HUDEP-2 (cell line): ENCODE measurements at regions not wholly inside any gene's neighbourhood (a gene's known extent, or its start where the extent isn't known, plus 50 kb on each side); places are given as distances from the start of the nearest gene placed in this dataset.
"Not testable (repeated sequence)": the region's sequence is repeated elsewhere in the genome, so short reads cannot be mapped to it uniquely, and the experiment has no call there.

ENCODE experiments used
- DNase-seq, 76 experiments: peaks; one replicate each; lab custom pipeline; 2025; ENCODE audit not compliant: unreplicated experiment in 76 of 76; lab: John Stamatoyannopoulos, UW

DNA sequence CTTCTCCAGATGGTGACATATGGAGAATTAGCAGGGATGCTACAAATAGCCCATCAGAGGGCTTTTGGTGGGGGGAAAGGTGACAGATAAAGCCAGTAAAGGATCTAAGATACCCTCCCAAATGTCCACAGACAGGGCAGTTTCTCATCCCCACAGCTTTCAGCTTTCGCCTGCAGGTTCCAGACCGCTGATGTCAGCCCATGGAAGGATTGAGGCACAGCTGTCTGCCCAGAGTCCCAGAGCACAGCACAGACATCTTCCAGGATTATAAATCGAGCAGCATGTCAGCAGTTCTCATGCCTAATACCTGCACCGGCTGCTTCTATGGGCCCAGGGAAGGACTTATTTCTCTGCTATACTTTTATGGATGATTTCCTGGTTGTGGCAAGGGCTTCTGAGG lies 96.7 kb upstream of the MXRA5 start:
- DNase-seq: no peak

DNA sequence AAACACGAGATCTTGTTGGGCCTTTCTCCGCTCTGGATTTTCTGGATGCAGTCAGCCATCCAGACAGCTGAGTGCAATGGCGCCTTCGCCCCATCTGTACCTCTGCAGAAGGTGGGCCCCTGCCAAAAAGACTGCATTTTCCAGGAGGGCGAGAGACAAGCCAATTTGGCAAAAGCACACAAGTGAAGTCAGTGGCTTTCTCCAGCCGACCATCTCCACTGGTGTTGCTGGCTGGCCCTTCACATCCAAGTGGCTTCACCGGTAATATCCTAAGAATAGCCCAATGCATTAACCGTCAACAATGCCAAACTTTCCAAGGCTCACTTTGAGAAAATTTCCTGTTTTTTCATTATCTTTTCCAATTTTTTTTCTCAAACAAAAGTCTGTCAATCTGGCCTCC lies 96.2 kb upstream of the MXRA5 start:
- no peak for DNase-seq

DNA sequence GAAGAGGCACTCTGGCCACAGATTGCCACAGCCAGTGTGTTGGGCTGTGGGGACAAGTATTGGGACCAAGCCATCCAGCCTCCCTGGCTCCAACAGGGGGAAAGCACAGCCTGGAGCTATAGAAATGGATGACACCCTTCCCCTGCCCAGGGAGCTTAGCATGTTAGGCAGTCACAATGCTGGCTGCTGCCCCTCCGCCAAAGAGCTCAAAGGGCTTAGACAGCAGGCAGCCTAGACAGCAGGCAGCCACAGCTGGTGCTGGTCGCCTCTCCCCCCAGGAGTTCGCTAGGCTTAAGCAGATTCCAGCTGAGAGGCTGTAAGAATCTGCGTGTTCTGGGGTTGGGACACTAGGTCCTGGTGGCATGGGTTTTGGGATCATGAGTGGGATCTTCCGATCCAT lies 94.5 kb upstream of the MXRA5 start:
- DNase-seq: no peak

DNA sequence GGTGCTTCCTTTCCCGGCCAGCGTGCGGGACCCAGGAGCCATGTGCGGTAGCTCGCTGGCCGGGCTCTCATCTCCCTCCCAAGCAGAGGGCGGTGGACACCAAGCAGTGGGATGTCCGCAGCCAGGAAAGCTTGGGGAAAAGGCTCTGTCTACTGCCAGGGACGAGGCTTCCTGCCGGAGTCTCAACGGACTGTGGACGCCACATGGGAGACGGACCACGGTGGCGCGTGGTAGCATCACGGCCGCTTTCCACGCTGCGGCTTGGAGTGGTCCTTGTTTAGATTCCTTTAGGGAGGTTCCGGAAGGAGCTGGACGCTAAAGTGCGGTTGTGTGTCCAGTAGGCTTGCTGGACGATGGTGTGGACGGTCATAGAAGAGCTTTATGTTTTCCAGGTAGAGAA lies 89.5 kb upstream of the MXRA5 start:
- not testable (repeated sequence) for DNase-seq

DNA sequence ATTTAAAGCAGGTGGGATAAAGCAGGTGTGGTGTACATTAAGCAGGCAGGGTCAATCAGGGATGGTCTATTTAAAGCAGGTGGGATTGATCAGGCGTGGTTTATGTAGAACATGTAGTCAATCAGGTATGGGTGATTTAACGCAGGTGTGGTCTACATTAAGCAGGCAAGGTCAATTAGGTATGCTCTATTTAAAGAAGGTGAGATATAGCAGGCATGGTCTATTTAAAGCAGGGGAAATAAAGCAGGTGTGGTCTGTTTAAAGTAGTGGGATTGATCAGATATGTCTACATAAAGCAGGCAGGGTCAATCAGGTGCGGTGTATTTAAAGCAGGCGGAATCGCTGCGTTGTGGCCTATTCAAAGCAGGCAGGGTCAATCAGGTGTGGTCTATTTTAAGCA lies 88.6 kb upstream of the MXRA5 start:
- no peak for DNase-seq

DNA sequence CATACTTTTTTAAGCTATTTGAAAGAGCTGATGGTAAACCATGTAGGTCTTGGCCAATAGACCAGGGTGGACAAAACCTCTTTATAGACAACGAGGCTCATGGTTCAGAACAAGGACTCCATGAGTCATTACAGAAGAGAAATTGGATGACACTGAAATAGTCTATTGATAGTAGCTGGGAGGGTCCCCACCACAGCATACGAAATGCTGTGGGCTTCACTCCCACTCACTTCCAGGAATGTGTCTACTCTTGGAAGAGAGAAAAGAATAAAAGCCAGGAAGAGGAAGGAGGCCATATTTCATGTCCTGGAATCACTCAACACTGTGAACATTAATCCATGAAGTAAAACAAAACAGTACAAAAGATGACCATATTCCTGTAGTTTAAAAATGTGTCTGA lies 82.3 kb upstream of the MXRA5 start:
- DNase-seq: no peak

DNA sequence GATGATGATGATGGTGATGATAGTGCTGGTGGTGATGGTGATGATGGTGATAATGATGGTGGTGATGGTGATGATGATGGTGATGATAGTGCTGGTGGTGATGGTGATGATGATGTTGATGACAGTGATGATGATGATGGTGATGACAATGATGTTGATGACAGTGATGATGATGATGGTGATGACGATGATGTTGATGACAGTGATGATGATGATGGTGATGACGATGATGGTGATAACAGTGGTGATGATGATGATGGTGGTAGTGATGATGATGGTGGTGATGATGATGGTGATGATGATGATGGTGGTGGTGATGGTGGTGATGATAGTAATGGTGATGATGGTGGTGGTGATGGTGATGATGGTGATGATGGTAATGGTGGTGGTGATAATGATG lies 80.1 kb upstream of the MXRA5 start:
- no peak for DNase-seq

DNA sequence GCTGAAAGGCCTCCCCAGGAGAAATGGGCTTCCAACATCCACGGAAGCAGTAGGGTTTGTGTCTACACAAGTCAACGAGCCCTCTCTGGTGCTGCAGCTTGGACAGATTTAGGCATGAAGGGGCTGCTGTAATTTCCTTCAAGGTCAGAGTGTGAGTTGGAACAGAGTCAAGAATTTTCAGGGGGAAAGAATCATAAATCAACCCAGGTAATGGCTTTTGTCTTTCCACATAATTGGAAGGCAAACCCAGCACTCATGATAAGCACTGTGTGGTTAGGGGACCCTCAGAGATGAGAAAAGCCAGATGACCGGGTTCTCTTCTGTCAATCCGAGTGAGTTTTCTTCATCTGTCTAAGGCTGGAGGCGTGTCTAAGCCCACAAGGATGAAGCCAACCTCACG lies 78.6 kb upstream of the MXRA5 start:
- DNase-seq: no peak

DNA sequence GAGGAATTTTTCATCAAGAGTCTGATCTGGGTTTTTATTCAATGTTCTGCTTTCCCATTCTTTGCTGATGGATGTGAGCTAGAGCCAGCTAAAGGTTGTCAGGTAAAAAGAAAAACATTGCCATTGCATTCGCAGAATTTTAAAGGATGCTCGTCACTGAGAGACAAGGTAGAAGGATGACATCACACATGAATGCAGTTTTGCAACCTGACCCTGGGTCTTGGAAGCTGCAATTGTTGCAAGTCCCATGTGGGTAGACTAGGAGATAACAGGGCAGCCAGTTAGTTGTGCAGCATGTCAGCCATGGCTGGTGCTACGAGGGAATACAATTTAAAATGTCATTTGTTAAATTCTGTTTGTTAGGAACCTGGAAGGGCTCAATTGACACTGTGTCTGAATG lies 73.9 kb upstream of the MXRA5 start:
- DNase-seq: no peak

DNA sequence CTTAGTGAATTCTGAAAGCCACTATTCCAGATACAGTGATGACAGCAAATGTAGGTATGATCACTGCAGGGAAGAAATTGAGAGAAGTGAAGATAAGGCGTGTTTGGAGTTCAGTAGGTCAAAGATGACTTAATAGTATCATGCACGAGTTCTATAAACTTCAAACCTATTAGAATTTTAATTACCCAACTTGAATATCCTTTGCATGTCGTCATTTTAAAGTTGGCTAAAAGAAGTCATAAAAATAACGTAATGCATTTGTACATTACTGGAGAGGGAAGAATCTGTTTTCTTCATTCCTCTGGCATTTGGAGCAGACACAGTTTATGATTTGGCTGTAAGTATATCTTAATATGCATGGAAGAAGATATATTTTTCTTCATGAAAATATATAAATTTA lies 68.6 kb upstream of the MXRA5 start:
- DNase-seq: no peak

DNA sequence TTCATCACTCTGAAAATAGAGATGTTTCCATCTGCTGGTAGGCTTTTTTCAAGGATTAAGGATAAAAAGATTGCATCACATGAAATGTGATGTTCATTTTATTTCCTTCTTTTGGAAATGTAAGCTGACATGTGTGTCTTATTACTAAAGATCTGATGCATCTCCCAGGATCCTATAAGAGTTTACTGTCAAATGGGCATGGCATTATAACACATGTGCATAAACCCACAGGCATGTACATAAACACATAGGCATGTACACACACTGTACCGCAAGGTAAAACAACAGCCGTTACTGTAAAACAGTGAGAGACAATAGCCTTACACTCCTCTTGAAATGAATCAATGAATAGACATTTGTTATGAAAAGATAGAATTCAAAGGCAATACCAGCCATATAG lies 65.2 kb upstream of the MXRA5 start:
- not testable (repeated sequence) for DNase-seq

DNA sequence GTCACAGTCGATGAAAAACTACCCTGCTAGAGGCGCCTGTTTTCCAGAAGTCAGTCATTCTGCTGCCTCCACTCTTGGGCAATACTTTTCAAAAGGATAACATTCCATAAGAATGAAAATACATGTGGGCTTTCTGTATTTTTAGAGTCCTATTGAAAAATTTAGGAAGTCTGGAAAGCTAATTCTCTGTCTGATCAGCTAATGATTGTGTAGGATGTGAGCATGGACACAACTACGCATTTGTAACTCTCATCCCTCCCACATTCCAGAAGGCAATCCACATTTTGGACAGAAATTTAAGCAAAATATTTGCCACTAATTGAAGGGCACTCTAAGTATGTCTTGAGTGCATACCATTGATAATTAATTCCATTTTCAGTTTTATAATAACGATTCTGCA lies 63.5 kb upstream of the MXRA5 start:
- not testable (repeated sequence) for DNase-seq

DNA sequence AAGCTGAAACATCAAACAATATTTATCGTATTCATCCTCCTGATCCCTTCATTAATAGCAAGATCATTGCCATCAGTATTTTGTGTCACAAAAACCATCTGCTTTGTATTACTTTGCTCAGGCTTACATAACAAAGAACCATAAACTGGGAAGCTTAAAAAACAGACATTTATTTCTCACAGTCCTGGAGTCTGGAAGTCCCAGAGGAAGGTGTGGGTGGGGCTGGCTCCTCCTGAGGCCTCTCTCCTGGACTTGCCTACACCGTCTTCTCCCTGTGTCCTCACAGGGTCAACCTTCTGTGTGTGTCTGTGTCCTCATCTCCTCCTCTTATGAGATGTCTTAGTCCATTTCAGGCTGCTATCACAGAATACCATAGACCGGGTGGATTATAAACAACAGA lies 61.3 kb upstream of the MXRA5 start:
- no peak for DNase-seq

DNA sequence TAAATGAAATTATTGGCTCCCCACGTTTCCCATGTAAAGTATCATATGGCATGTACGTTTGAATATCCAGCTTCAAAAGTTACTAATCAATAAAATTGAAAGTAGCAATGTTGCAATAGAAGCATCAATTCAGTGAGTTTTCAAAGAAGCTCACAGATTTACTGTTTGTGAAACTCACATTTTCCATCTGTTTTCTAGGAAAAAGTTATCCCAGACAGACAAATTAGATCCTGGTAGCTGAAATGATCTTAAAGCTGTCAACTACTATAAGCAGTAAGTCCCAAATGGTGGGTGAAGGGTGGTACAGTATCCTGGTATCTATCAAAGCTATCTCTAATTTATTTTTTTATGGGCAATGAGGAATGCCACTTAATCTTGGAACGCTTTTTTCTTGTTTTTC lies 60.7 kb upstream of the MXRA5 start:
- DNase-seq: no peak

DNA sequence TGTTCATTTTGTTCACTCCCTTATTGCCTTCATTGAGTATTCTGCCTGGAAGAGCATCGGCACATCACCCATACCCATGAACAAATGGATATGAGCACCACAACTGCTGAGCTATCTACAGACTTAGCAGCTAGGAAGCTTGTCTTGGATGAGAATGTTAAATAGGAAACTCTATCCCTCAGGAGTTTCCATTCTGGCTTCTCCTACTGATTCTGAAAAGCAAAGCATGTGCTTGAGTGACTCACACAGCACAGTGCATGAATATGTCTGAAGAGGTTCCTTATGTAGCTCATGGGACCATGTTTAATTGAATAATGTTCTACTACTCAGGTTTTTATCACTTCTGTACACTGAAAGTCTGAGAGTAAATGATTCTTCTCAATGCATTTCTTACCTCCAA lies 57.3 kb upstream of the MXRA5 start:
- no peak for DNase-seq
